IMR-90 (cell line): ENCODE measurements at regions not wholly inside any gene's neighbourhood (a gene's known extent, or its start where the extent isn't known, plus 50 kb on each side); places are given as distances from the start of the nearest gene placed in this dataset.

Experiments
- ATAC-seq: fragments of 200-7000 bp; cut with Tn5 transposase; 2 replicates; pipeline ENCODE4 v1.9.1; 2020; ENCODE audit warnings: low read depth, mild to moderate bottlenecking, moderate library complexity
- BruUV-seq: library from RNA; stranded (reverse); fragments of 400-500 nt; replicated peaks from 2 replicates; lab custom pipeline; 2021; lab: Mats Ljungman, UMichigan
- CTCF ChIA-PET: fragments of 300-600 bp; formaldehyde crosslinking; extraction: SDS; loops from one replicate; lab custom pipeline; 2021; ENCODE audit warnings: antibody characterized with exemption; lab: Yijun Ruan, JAX
- POLR2A ChIA-PET: fragments of 300-600 bp; sonication (Branson Sonifier 250); formaldehyde crosslinking; loops from one replicate; lab custom pipeline; 2022; ENCODE audit warnings: antibody characterized with exemption; ENCODE audit not compliant: unreplicated experiment; lab: Charles Lee
- DNase-seq: peaks from one replicate; pipeline ENCODE4 v3.0.0; 2013
- H2AFZ ChIP-seq: replicated peaks from 2 replicates; pipeline ENCODE3; 2013; ENCODE audit warnings: low read length, mild to moderate bottlenecking; ENCODE audit not compliant: poor library complexity
- H2AK5ac ChIP-seq: 2 replicates; pipeline ENCODE4 v1.6.1; 2013; ENCODE audit warnings: low read depth, low read length, inconsistent platforms
- H2AK9ac ChIP-seq: replicated peaks from 2 replicates; pipeline ENCODE3; 2013; ENCODE audit warnings: mild to moderate bottlenecking, low read depth, low read length, moderate library complexity; ENCODE audit not compliant: poor library complexity
- H2BK120ac ChIP-seq: 2 replicates; pipeline ENCODE4 v1.6.1; 2013; ENCODE audit warnings: low read depth, low read length, inconsistent platforms
- H2BK15ac ChIP-seq: 3 replicates; pipeline ENCODE4 v1.6.1; 2013; ENCODE audit warnings: low read depth, low read length, inconsistent platforms
- H2BK20ac ChIP-seq: 2 replicates; pipeline ENCODE4 v1.6.1; 2013; ENCODE audit warnings: low read depth, mild to moderate bottlenecking, inconsistent platforms, low read length, moderate library complexity
- H2BK5ac ChIP-seq: 2 replicates; pipeline ENCODE4 v1.6.1; 2013; ENCODE audit warnings: mild to moderate bottlenecking, low read depth, low read length, inconsistent platforms; ENCODE audit not compliant: poor library complexity, severe bottlenecking
- H3K14ac ChIP-seq: replicated peaks from 2 replicates; pipeline ENCODE4 v1.6.1; 2013; ENCODE audit warnings: low read depth, low read length, inconsistent platforms
- H3K18ac ChIP-seq: 2 replicates; pipeline ENCODE4 v1.6.1; 2013; ENCODE audit warnings: low read depth, low read length, control low read depth
- H3K23ac ChIP-seq: 2 replicates; pipeline ENCODE4 v1.6.1; 2013; ENCODE audit warnings: low read depth, low read length, inconsistent platforms
- H3K27ac ChIP-seq: 2 replicates; pipeline ENCODE4 v1.5.1; 2013; ENCODE audit warnings: mild to moderate bottlenecking, control low read depth, low read length; ENCODE audit not compliant: insufficient read depth
- H3K27me3 ChIP-seq: 2 replicates; pipeline ENCODE4 v1.6.1; 2013; ENCODE audit warnings: low read length; ENCODE audit not compliant: control insufficient read depth, insufficient read depth
- H3K36me3 ChIP-seq: 2 replicates; pipeline ENCODE4 v1.6.1; 2013; ENCODE audit warnings: low read length, mixed read lengths; ENCODE audit not compliant: control insufficient read depth, insufficient read depth
- H3K4ac ChIP-seq: 2 replicates; pipeline ENCODE4 v1.6.1; 2013; ENCODE audit warnings: low read depth, low read length, inconsistent platforms
- H3K4me1 ChIP-seq: 2 replicates; pipeline ENCODE4 v1.6.1; 2013; ENCODE audit warnings: low read length, mixed read lengths; ENCODE audit not compliant: control insufficient read depth, insufficient read depth
- H3K4me2 ChIP-seq: 2 replicates; pipeline ENCODE4 v1.6.1; 2013; ENCODE audit warnings: low read depth, mild to moderate bottlenecking, control low read depth, low read length, moderate library complexity
- H3K4me3 ChIP-seq: 2 replicates; pipeline ENCODE4 v1.5.1; 2013; ENCODE audit warnings: low read depth, mild to moderate bottlenecking, control low read depth, low read length, moderate library complexity; ENCODE audit not compliant: insufficient read depth
- H3K56ac ChIP-seq: 2 replicates; pipeline ENCODE4 v1.6.1; 2013; ENCODE audit warnings: low read length, inconsistent platforms; ENCODE audit not compliant: insufficient read depth; ENCODE audit errors: extremely low read depth
- H3K79me1 ChIP-seq, 2 experiments: 2 replicates each; pipeline ENCODE4 v1.6.1; 2013; ENCODE audit warnings: low read length in 2 of 2, inconsistent platforms in 1 of 2, low read depth in 1 of 2
- H3K9ac ChIP-seq: 2 replicates; pipeline ENCODE4 v1.6.1; 2013; ENCODE audit warnings: low read depth, low read length, control low read depth
- H3K9me1 ChIP-seq: 2 replicates; pipeline ENCODE4 v1.6.1; 2013; ENCODE audit warnings: low read length, inconsistent platforms; ENCODE audit not compliant: insufficient read depth
- H3K9me3 ChIP-seq: 2 replicates; pipeline ENCODE4 v1.6.1; 2013; ENCODE audit warnings: low read length; ENCODE audit not compliant: control insufficient read depth, insufficient read depth
- H4K20me1 ChIP-seq: 2 replicates; pipeline ENCODE4 v1.6.1; 2013; ENCODE audit warnings: low read length, inconsistent platforms; ENCODE audit not compliant: insufficient read depth
- H4K5ac ChIP-seq: 2 replicates; pipeline ENCODE4 v1.6.1; 2013; ENCODE audit warnings: mild to moderate bottlenecking, low read depth, low read length, control low read depth
- H4K8ac ChIP-seq, 2 experiments: 2 replicates each; pipeline ENCODE4 v1.6.1; 2013; ENCODE audit warnings: low read depth in 2 of 2, low read length in 2 of 2, control low read depth in 1 of 2, inconsistent platforms in 1 of 2
- H4K91ac ChIP-seq: 2 replicates; pipeline ENCODE4 v1.6.1; 2013; ENCODE audit warnings: low read depth, low read length, inconsistent platforms; ENCODE audit not compliant: insufficient read depth
- MAZ ChIP-seq: IDR thresholded peaks from 2 replicates; pipeline ENCODE4 v1.6.1; 2012; ENCODE audit warnings: low read depth, mild to moderate bottlenecking, low read length, improper control_type of control experiment, moderate library complexity, borderline replicate concordance
- NFE2L2 ChIP-seq: fragments of 150-350 bp; IDR thresholded peaks from 2 replicates; pipeline ENCODE4 v1.6.1; 2016; ENCODE audit warnings: low read depth, mild to moderate bottlenecking, low read length
- POLR2A ChIP-seq: IDR thresholded peaks from 2 replicates; pipeline ENCODE4 v1.6.1; 2012; ENCODE audit warnings: mild to moderate bottlenecking, low read depth, low read length
- RAD21 ChIP-seq: IDR thresholded peaks from 2 replicates; pipeline ENCODE4 v1.6.1; 2012; ENCODE audit warnings: low read length, improper control_type of control experiment
- SMC3 ChIP-seq: fragments of 150-350 bp; IDR thresholded peaks from 2 replicates; pipeline ENCODE4 v1.6.1; 2016; ENCODE audit warnings: low read depth, mild to moderate bottlenecking, antibody characterized with exemption, low read length, moderate library complexity
- USF2 ChIP-seq: fragments of 150-350 bp; IDR thresholded peaks from 2 replicates; pipeline ENCODE4 v1.6.1; 2017; ENCODE audit warnings: mild to moderate bottlenecking, antibody characterized with exemption, low read length, low read depth
- WGBS, 2 experiments: methylation state at CpG; one replicate each; pipeline versions ENCODE4 v1.1.5 to v1.1.7; 2013; ENCODE audit warnings: missing lambda C conversion rate in 2 of 2; ENCODE audit not compliant: insufficient read length in 1 of 2; ENCODE audit errors: extremely low coverage in 2 of 2; 5-methylcytosine and 5-hydroxymethylcytosine counted together
- dilution Hi-C: fragments of 300-500 bp; cut with HindIII; formaldehyde crosslinking; loops from one replicate; pipeline ENCODE4 v1.14.3; 2018; ENCODE audit warnings: low sequenced_read_pairs; ENCODE audit not compliant: unreplicated experiment
- in situ Hi-C: fragments of 300-500 bp; cut with MboI; formaldehyde crosslinking; loops from 3 replicates; pipeline ENCODE4 v1.14.3; 2019; ENCODE audit warnings: low sequenced_read_pairs, inconsistent platforms, mixed read lengths
- intact Hi-C: fragments of 100-400 bp; cut with micrococcal nuclease; formaldehyde crosslinking; loops from 2 replicates; pipeline ENCODE4 v1.10.0; 2022

DNA sequence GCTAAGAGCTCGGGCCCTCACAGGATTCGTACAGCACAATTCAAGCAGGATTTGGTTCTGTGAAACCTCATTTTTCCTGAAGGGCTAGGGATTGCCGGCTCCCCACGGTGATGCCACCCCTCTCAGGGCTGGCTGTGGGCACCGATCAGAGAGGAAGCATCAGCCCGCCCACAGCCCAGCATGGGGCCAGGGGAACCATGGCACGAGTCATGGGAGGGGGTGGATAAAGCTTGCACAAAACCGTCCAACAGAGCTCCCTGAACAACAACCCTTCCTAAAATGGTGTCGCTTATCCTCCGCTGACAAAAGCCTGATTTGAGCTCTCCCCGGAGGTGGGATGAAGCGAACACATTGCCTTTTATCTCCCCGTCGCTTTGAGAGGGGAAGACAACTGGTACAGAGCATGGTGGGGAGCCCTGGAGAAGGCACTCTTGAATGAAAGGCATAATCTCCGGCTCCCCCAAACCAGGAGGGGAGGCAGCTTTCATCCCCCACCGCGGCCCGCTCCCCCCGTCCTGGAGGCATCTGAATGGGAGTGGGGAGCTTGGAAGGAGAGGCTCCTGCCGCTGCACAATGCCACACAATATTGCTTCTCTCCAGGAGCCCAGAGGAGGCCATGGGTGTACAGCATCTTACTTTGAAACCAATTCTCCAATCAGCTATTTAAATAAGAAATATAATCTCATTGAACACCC, 144.0 kb downstream of the RPS24 start (continued):
- no peak for TF ChIP-seq USF2
- no peak for TF ChIP-seq MAZ
- TF ChIP-seq NFE2L2: no peak
- no peak for TF ChIP-seq SMC3

DNA sequence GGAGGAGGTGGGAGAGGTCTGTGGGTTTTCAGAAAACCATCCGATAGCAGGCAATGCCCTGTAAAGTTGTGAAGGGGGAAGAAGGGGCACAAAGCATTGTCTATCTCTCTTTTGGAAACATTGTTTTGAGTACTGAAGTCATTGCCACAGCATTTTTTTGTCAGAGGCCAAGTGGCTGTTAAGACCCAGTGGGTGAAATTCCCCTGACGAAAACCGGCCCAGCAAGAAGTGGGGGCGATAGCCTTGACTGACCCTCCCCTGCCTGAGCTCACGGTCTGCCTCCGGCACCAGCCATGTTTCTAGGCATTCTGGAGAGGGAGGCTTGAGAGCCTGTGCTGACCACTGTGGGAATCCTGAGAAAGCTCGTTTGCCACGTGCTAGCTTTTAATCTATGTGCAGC, 144.7 kb downstream of the RPS24 start:
- Histone ChIP-seq H3K56ac (no peak overlapping the region), H4K91ac (no peak overlapping the region), H3K9me3 (no peaks in the 10 kb centered on the region), H3K4ac (no peak overlapping the region), H3K4me3 (no peak overlapping the region), H2AK9ac (no peak overlapping the region), H3K23ac (no peak overlapping the region), H2BK20ac (no peak overlapping the region), H3K9me1 (peaks cover 3% of the 10 kb centered on the region), H4K20me1 (no peaks in the 10 kb centered on the region), H3K36me3 (no peaks in the 10 kb centered on the region), H3K27ac (no peak overlapping the region), H3K9ac (no peak overlapping the region), H2BK120ac (no peak overlapping the region), H2BK5ac (no peak overlapping the region), H3K4me1 (no peaks in the 10 kb centered on the region), H3K14ac (no peak overlapping the region), H3K79me1 (no peaks in the 10 kb centered on the region), H3K4me2 (no peak overlapping the region), H2AFZ (no peak overlapping the region), H3K18ac (no peak overlapping the region), H4K5ac (no peak overlapping the region), H2AK5ac (no peak overlapping the region), H2BK15ac (no peak overlapping the region), H3K27me3 (peaks cover 15% of the 10 kb centered on the region), H4K8ac (no peak overlapping the region)
- dilution Hi-C loops (no loop called here), intact Hi-C loops (no loop called here), in situ Hi-C loops (no loop called here)
- ChIA-PET POLR2A (interaction anchor here (0.7 kb wide), 1 partner anchor 78 kb away, joined by 9 read pairs; no protein-coding TSS in a partner anchor), CTCF (no interaction called here)
- BruUV-seq: no TSS peak
- ATAC-seq: no peak
- 74% methylated on average over 2 of the region's 8 CpGs; no CpG with 5 or more reads in 1 of the 2 experiments for WGBS, 2 experiments
- TF ChIP-seq POLR2A (no peak), USF2 (no peak), RAD21 (no peak)
- no peak for DNase-seq
